Osteocyte (in vitro differentiated cells): ENCODE measurements at regions not wholly inside any gene's neighbourhood (a gene's known extent, or its start where the extent isn't known, plus 50 kb on each side); places are given as distances from the start of the nearest gene placed in this dataset.

Source experiments
- DNase-seq: peaks from one replicate; pipeline ENCODE4 v3.0.0; 2021; ENCODE audit warnings: mixed read lengths; ENCODE audit not compliant: unreplicated experiment; ENCODE audit errors: extremely low spot score
- H3K27ac Mint-ChIP-seq: one replicate; pipeline ENCODE4 v1.8.0; 2021; ENCODE audit warnings: mild to moderate bottlenecking, mixed read lengths; ENCODE audit not compliant: unreplicated experiment
- H3K27me3 Mint-ChIP-seq: one replicate; pipeline ENCODE4 v1.8.0; 2021; ENCODE audit warnings: mixed read lengths; ENCODE audit not compliant: unreplicated experiment
- H3K36me3 Mint-ChIP-seq: one replicate; pipeline ENCODE4 v1.8.0; 2021; ENCODE audit warnings: mixed read lengths; ENCODE audit not compliant: unreplicated experiment
- H3K4me1 Mint-ChIP-seq: one replicate; pipeline ENCODE4 v1.8.0; 2021; ENCODE audit warnings: mixed read lengths; ENCODE audit not compliant: unreplicated experiment
- H3K4me3 Mint-ChIP-seq: one replicate; pipeline ENCODE4 v1.8.0; 2021; ENCODE audit warnings: mild to moderate bottlenecking, moderate library complexity, mixed read lengths; ENCODE audit not compliant: unreplicated experiment
- H3K9me3 Mint-ChIP-seq: one replicate; pipeline ENCODE4 v1.8.0; 2021; ENCODE audit warnings: mixed read lengths; ENCODE audit not compliant: unreplicated experiment
- CTCF ChIP-seq: fragments of 200-600 bp; sonication (generic); IDR thresholded peaks from 2 replicates; pipeline ENCODE4 v1.5.0; 2021; ENCODE audit warnings: antibody characterized with exemption, mild to moderate bottlenecking, moderate library complexity

- no peaks in the 10 kb centered on the region for H3K9me3 Mint-ChIP-seq
- no peak overlapping the region for H3K4me3 Mint-ChIP-seq
- no peak overlapping the region for H3K27ac Mint-ChIP-seq
- H3K36me3 Mint-ChIP-seq: no peaks in the 10 kb centered on the region
- peaks cover 6% of the 10 kb centered on the region for H3K4me1 Mint-ChIP-seq
- no peaks in the 10 kb centered on the region for H3K27me3 Mint-ChIP-seq
- no peak for TF ChIP-seq CTCF
- no peak for DNase-seq
Observed at GRCh38 chr3:81390796-81391195, 370.6 kb downstream of the GBE1 start.

GRCh38 chr3:81388191-81388590 is 373.3 kb downstream of the GBE1 start:
- Mint-ChIP-seq H3K9me3 (no peaks in the 10 kb centered on the region), H3K4me3 (no peak overlapping the region), H3K36me3 (no peaks in the 10 kb centered on the region), H3K4me1 (peaks cover 1% of the 10 kb centered on the region), H3K27ac (no peak overlapping the region), H3K27me3 (no peaks in the 10 kb centered on the region)
- DNase-seq: no peak
- TF ChIP-seq CTCF: no peak

GRCh38 chr3:81382470-81382869 is 379.0 kb downstream of the GBE1 start:
- Mint-ChIP-seq H3K27ac (no peak overlapping the region), H3K9me3 (peaks cover 6% of the 10 kb centered on the region), H3K36me3 (no peaks in the 10 kb centered on the region), H3K4me1 (no peaks in the 10 kb centered on the region), H3K27me3 (no peaks in the 10 kb centered on the region), H3K4me3 (no peak overlapping the region)
- no peak for DNase-seq
- TF ChIP-seq CTCF: no peak

- H3K27ac Mint-ChIP-seq: no peak overlapping the region
Observed at GRCh38 chr3:81380234-81380633, 381.2 kb downstream of the GBE1 start.

GRCh38 chr3:81378552-81379293 is 382.7 kb downstream of the GBE1 start:
- Mint-ChIP-seq H3K9me3 (peaks cover 6% of the 10 kb centered on the region), H3K4me1 (no peaks in the 10 kb centered on the region), H3K27me3 (no peaks in the 10 kb centered on the region), H3K36me3 (no peaks in the 10 kb centered on the region), H3K4me3 (no peak overlapping the region), H3K27ac (no peak overlapping the region)
- no peak for TF ChIP-seq CTCF
- DNase-seq: no peak

More at GRCh38 chr3:81380234-81380633, 381.2 kb downstream of the GBE1 start:
- no peaks in the 10 kb centered on the region for H3K36me3 Mint-ChIP-seq
- no peaks in the 10 kb centered on the region for H3K4me1 Mint-ChIP-seq
- no peak overlapping the region for H3K4me3 Mint-ChIP-seq
- TF ChIP-seq CTCF: no peak
- H3K9me3 Mint-ChIP-seq: peaks cover 6% of the 10 kb centered on the region
- DNase-seq: no peak
- H3K27me3 Mint-ChIP-seq: no peaks in the 10 kb centered on the region
